Duodenal mucosa (tissue), 2 donors: ENCODE measurements at regions not wholly inside any gene's neighbourhood (a gene's known extent, or its start where the extent isn't known, plus 50 kb on each side); places are given as distances from the start of the nearest gene placed in this dataset.
"Not testable (repeated sequence)": the region's sequence is repeated elsewhere in the genome, so short reads cannot be mapped to it uniquely, and the experiment has no call there.

Experiments used
- H3K27ac ChIP-seq: one replicate; pipeline ENCODE4 v1.7.0; 2013; ENCODE audit warnings: low read depth, low read length
- H3K27me3 ChIP-seq, 2 donors: one replicate each; pipeline ENCODE4 v1.7.0; 2013; ENCODE audit warnings: low read length in 2 of 2, control low read depth in 1 of 2; ENCODE audit not compliant: insufficient read depth in 2 of 2, control insufficient read depth in 1 of 2
- H3K36me3 ChIP-seq, 2 donors: one replicate each; pipeline ENCODE4 v1.7.0; 2013; ENCODE audit warnings: low read length in 2 of 2, control low read depth in 1 of 2; ENCODE audit not compliant: insufficient read depth in 2 of 2, control insufficient read depth in 1 of 2
- H3K4me1 ChIP-seq, 2 donors: one replicate each; pipeline ENCODE4 v1.7.0; 2013; ENCODE audit warnings: low read length in 2 of 2, control low read depth in 1 of 2; ENCODE audit not compliant: insufficient read depth in 2 of 2, control insufficient read depth in 1 of 2
- H3K4me3 ChIP-seq, 2 donors: one replicate each; pipeline ENCODE4 v1.7.0; 2013; ENCODE audit warnings: low read length in 2 of 2, low read depth in 1 of 2
- H3K9ac ChIP-seq, 2 donors: one replicate each; pipeline ENCODE4 v1.7.0; 2013; ENCODE audit warnings: low read length in 2 of 2, low read depth in 1 of 2
- H3K9me3 ChIP-seq, 2 donors: one replicate each; pipeline ENCODE4 v1.7.0; 2013; ENCODE audit warnings: low read length in 2 of 2, control low read depth in 1 of 2; ENCODE audit not compliant: control insufficient read depth in 1 of 2

GRCh38 chr9:79061752-79062616, 509.8 kb upstream of the TLE4 start:
- H3K27me3 ChIP-seq = no peaks in the 10 kb centered on the region
- H3K27ac ChIP-seq = no peak overlapping the region
- no peaks in the 10 kb centered on the region for H3K4me1 ChIP-seq
- no peak overlapping the region for H3K4me3 ChIP-seq
- no peaks in the 10 kb centered on the region for H3K36me3 ChIP-seq
- H3K9ac ChIP-seq = no peak overlapping the region
- H3K9me3 ChIP-seq = peaks cover 0 to 5% of the 10 kb centered on the region in 2 donors

- H3K27me3 ChIP-seq = no peaks in the 10 kb centered on the region
- H3K27ac ChIP-seq = no peak overlapping the region
- no peaks in the 10 kb centered on the region for H3K36me3 ChIP-seq
- no peaks in the 10 kb centered on the region for H3K4me1 ChIP-seq
- H3K9ac ChIP-seq = no peak overlapping the region
- H3K9me3 ChIP-seq = no peaks in the 10 kb centered on the region
- no peak overlapping the region for H3K4me3 ChIP-seq
These were observed 498.6 kb upstream of the TLE4 start for GRCh38 chr9:79073201-79073600.

GRCh38 chr9:79080536-79080935, 491.2 kb upstream of the TLE4 start:
- Histone ChIP-seq H3K9ac (no peak overlapping the region), H3K4me3 (no peak overlapping the region), H3K36me3 (no peaks in the 10 kb centered on the region), H3K27me3 (no peaks in the 10 kb centered on the region), H3K9me3 (no peaks in the 10 kb centered on the region), H3K4me1 (no peaks in the 10 kb centered on the region), H3K27ac (no peak overlapping the region)

GRCh38 chr9:79083621-79084020, 488.1 kb upstream of the TLE4 start:
- Histone ChIP-seq H3K27me3 (no peaks in the 10 kb centered on the region), H3K4me3 (no peak overlapping the region), H3K4me1 (no peaks in the 10 kb centered on the region), H3K36me3 (no peaks in the 10 kb centered on the region), H3K27ac (no peak overlapping the region), H3K9ac (no peak overlapping the region), H3K9me3 (peaks cover 0 to 3% of the 10 kb centered on the region in 2 donors)

- H3K9me3 ChIP-seq = peaks cover 4 to 5% of the 10 kb centered on the region in 2 donors
- H3K36me3 ChIP-seq = no peaks in the 10 kb centered on the region
- no peak overlapping the region for H3K9ac ChIP-seq
- H3K27me3 ChIP-seq = no peaks in the 10 kb centered on the region
- no peak overlapping the region for H3K27ac ChIP-seq
- H3K4me3 ChIP-seq = no peak overlapping the region
- no peaks in the 10 kb centered on the region for H3K4me1 ChIP-seq
These were observed 484.6 kb upstream of the TLE4 start for GRCh38 chr9:79087133-79087532.

- no peak overlapping the region for H3K9ac ChIP-seq
- no peaks in the 10 kb centered on the region for H3K36me3 ChIP-seq
- no peak overlapping the region for H3K4me3 ChIP-seq
- no peaks in the 10 kb centered on the region for H3K4me1 ChIP-seq
- no peaks in the 10 kb centered on the region for H3K27me3 ChIP-seq
- no peak overlapping the region for H3K27ac ChIP-seq
- peaks cover 4 to 5% of the 10 kb centered on the region in 2 donors for H3K9me3 ChIP-seq
These were observed 482.7 kb upstream of the TLE4 start for GRCh38 chr9:79089054-79089560.

GRCh38 chr9:79089851-79090250, 481.9 kb upstream of the TLE4 start:
- H3K9me3 ChIP-seq, H3K9ac ChIP-seq, H3K4me1 ChIP-seq, H3K27me3 ChIP-seq, H3K4me3 ChIP-seq, H3K27ac ChIP-seq, H3K36me3 ChIP-seq: not testable (repeated sequence)

- H3K27ac ChIP-seq, H3K4me3 ChIP-seq, H3K9ac ChIP-seq, H3K27me3 ChIP-seq, H3K9me3 ChIP-seq, H3K4me1 ChIP-seq, H3K36me3 ChIP-seq: not testable (repeated sequence)
These were observed 468.5 kb upstream of the TLE4 start for GRCh38 chr9:79103257-79103656.

GRCh38 chr9:79104216-79104615, 467.5 kb upstream of the TLE4 start:
- no peaks in the 10 kb centered on the region for H3K36me3 ChIP-seq
- H3K27me3 ChIP-seq = no peaks in the 10 kb centered on the region
- H3K9me3 ChIP-seq = peaks cover 0 to 3% of the 10 kb centered on the region in 2 donors
- no peaks in the 10 kb centered on the region for H3K4me1 ChIP-seq
- no peak overlapping the region for H3K9ac ChIP-seq
- no peak overlapping the region for H3K27ac ChIP-seq
- H3K4me3 ChIP-seq = no peak overlapping the region

GRCh38 chr9:79104951-79105350, 466.8 kb upstream of the TLE4 start:
- no peak overlapping the region for H3K27ac ChIP-seq
- no peaks in the 10 kb centered on the region for H3K27me3 ChIP-seq
- H3K36me3 ChIP-seq = no peaks in the 10 kb centered on the region
- H3K4me1 ChIP-seq = no peaks in the 10 kb centered on the region
- H3K4me3 ChIP-seq = no peak overlapping the region
- H3K9me3 ChIP-seq = peaks cover 0 to 3% of the 10 kb centered on the region in 2 donors
- no peak overlapping the region for H3K9ac ChIP-seq
